Stimulated activated CD8-positive, alpha-beta memory T cell treated with anti-CD3 and anti-CD28 coated beads, Interleukin-15, amount 100 ng/mL, for 24 hours (primary cell): ENCODE measurements at regions not wholly inside any gene's neighbourhood (a gene's known extent, or its start where the extent isn't known, plus 50 kb on each side); places are given as distances from the start of the nearest gene placed in this dataset.
"Not testable (repeated sequence)": the region's sequence is repeated elsewhere in the genome, so short reads cannot be mapped to it uniquely, and the experiment has no call there.

ENCODE experiments used
- DNase-seq: peaks from one replicate; pipeline ENCODE4 v3.0.0-alpha.2; 2020; ENCODE audit warnings: low read depth

GRCh38 chr1:228611707-228612106 is 123.6 kb upstream of the RHOU start:
- not testable (repeated sequence) for DNase-seq

GRCh38 chr1:228622002-228622716 is 113.1 kb upstream of the RHOU start:
- not testable (repeated sequence) for DNase-seq

GRCh38 chr1:228626481-228626880 is 108.8 kb upstream of the RHOU start:
- not testable (repeated sequence) for DNase-seq

GRCh38 chr1:228632858-228633257 is 102.4 kb upstream of the RHOU start:
- DNase-seq = not testable (repeated sequence)

GRCh38 chr1:228635304-228635703 is 100.0 kb upstream of the RHOU start:
- not testable (repeated sequence) for DNase-seq

GRCh38 chr1:228637529-228637928 is 97.8 kb upstream of the RHOU start:
- DNase-seq = not testable (repeated sequence)

- DNase-seq = no peak
These were observed 88.4 kb upstream of the RHOU start for GRCh38 chr1:228646717-228647522.

GRCh38 chr1:228647523-228648444 is 87.5 kb upstream of the RHOU start:
- DNase-seq = no peak

- no peak for DNase-seq
These were observed 86.5 kb upstream of the RHOU start for GRCh38 chr1:228648647-228649383.

GRCh38 chr1:228650141-228650540 is 85.1 kb upstream of the RHOU start:
- DNase-seq = no peak

GRCh38 chr1:228650946-228651345 is 84.3 kb upstream of the RHOU start:
- DNase-seq = no peak

GRCh38 chr1:228652116-228652515 is 83.2 kb upstream of the RHOU start:
- DNase-seq = no peak

GRCh38 chr1:228653057-228653456 is 82.2 kb upstream of the RHOU start:
- DNase-seq = not testable (repeated sequence)

- no peak for DNase-seq
These were observed 81.5 kb upstream of the RHOU start for GRCh38 chr1:228653748-228654147.

- no peak for DNase-seq
These were observed 79.4 kb upstream of the RHOU start for GRCh38 chr1:228655796-228656394.

GRCh38 chr1:228662007-228662689 is 73.1 kb upstream of the RHOU start:
- DNase-seq = not testable (repeated sequence)

GRCh38 chr1:228664399-228664914 is 70.8 kb upstream of the RHOU start:
- peak; percentile 57 for DNase-seq

GRCh38 chr1:228666686-228667623 is 68.3 kb upstream of the RHOU start:
- DNase-seq = no peak
